Ascending aorta (tissue), 2 donors: ENCODE measurements at regions not wholly inside any gene's neighbourhood (a gene's known extent, or its start where the extent isn't known, plus 50 kb on each side); places are given as distances from the start of the nearest gene placed in this dataset.

Source experiments
- DNase-seq, 2 donors: peaks; one replicate each; pipeline ENCODE4 v3.0.0-alpha.2; 2019; ENCODE audit warnings: low spot score in 2 of 2
- H3K27ac ChIP-seq, 2 donors: fragments of 200-600 bp; sonication (generic); one replicate each; pipeline ENCODE4 v1.5.1; 2016 to 2017; ENCODE audit warnings: mild to moderate bottlenecking in 1 of 2
- H3K27me3 ChIP-seq: fragments of 200-600 bp; sonication (generic); one replicate; pipeline ENCODE4 v1.5.1; 2017
- H3K36me3 ChIP-seq, 2 donors: fragments of 200-600 bp; sonication (generic); one replicate each; pipeline ENCODE4 v1.5.1; 2016
- H3K4me1 ChIP-seq, 2 donors: fragments of 200-600 bp; sonication (generic); one replicate each; pipeline ENCODE4 v1.5.1; 2016 to 2017; ENCODE audit warnings: mild to moderate bottlenecking in 1 of 2
- H3K4me3 ChIP-seq, 2 donors: fragments of 200-600 bp; sonication (generic); one replicate each; pipeline ENCODE4 v1.5.1; 2016 to 2017; ENCODE audit warnings: mild to moderate bottlenecking in 1 of 2
- H3K9me3 ChIP-seq, 2 donors: fragments of 200-600 bp; sonication (generic); one replicate each; pipeline ENCODE4 v1.5.1; 2016
- CTCF ChIP-seq, 3 experiments: fragments of 200-600 bp in 2 of 3; fragments of 450-650 bp in 1 of 3; sonication (generic) in 2 of 3; IDR thresholded peaks; one replicate each; pipeline ENCODE4 v1.5.1; 2016 to 2019; ENCODE audit warnings: antibody characterized with exemption in 3 of 3, mild to moderate bottlenecking in 1 of 3, moderate library complexity in 1 of 3
- intact Hi-C: fragments of 100-400 bp; cut with DNase I; formaldehyde crosslinking; loops from one replicate; pipeline ENCODE4 v1.15.1; 2023

DNA sequence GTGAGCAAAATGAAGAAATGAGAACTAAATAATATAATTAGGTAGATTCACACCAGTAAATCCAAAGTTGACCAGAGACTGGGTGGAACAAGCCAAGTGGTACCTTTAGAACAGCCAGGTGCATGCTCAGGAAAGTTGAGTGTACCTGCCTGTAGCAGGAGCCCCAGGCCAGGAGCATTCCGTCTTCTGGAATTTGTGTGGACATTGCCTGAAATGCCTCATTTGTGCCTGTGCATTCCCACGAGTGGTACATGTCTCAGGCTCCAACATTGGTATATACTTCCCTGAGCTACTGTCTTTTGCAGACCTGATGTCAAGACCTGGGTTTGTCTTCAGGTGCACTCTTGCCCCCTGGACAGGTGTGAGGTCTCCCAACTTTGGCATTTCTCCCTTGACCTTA lies 187.6 kb upstream of the NECTIN1 start:
- H3K27me3 ChIP-seq, result no peaks in the 10 kb centered on the region
- H3K4me1 ChIP-seq, result no peaks in the 10 kb centered on the region
- H3K27ac ChIP-seq, result no peak overlapping the region
- H3K4me3 ChIP-seq, result no peak overlapping the region
- DNase-seq, result no peak
- no peak for TF ChIP-seq CTCF (IDR thresholded peaks at IDR 0.05)
- H3K36me3 ChIP-seq, result no peaks in the 10 kb centered on the region
- intact Hi-C loops, result no loop called here
- H3K9me3 ChIP-seq, result no peaks in the 10 kb centered on the region

GRCh38 chr11:119912229-119912628 lies 183.2 kb upstream of the NECTIN1 start:
- no peak overlapping the region for H3K27ac ChIP-seq
- intact Hi-C loops, result no loop called here
- TF ChIP-seq CTCF (IDR thresholded peaks at IDR 0.05), result no peak

GRCh38 chr11:119910650-119911049 lies 181.7 kb upstream of the NECTIN1 start:
- no peaks in the 10 kb centered on the region for H3K9me3 ChIP-seq
- TF ChIP-seq CTCF (IDR thresholded peaks at IDR 0.05), result no peak
- H3K4me3 ChIP-seq, result no peak overlapping the region
- DNase-seq, result no peak
- intact Hi-C loops, result no loop called here
- H3K4me1 ChIP-seq, result no peaks in the 10 kb centered on the region
- H3K27me3 ChIP-seq, result no peaks in the 10 kb centered on the region
- H3K36me3 ChIP-seq, result no peaks in the 10 kb centered on the region
- no peak overlapping the region for H3K27ac ChIP-seq

More at GRCh38 chr11:119912229-119912628, 183.2 kb upstream of the NECTIN1 start:
- H3K27me3 ChIP-seq, result no peaks in the 10 kb centered on the region
- H3K4me1 ChIP-seq, result no peaks in the 10 kb centered on the region
- H3K4me3 ChIP-seq, result no peak overlapping the region
- no peak for DNase-seq
- no peaks in the 10 kb centered on the region for H3K36me3 ChIP-seq
- no peaks in the 10 kb centered on the region for H3K9me3 ChIP-seq

DNA sequence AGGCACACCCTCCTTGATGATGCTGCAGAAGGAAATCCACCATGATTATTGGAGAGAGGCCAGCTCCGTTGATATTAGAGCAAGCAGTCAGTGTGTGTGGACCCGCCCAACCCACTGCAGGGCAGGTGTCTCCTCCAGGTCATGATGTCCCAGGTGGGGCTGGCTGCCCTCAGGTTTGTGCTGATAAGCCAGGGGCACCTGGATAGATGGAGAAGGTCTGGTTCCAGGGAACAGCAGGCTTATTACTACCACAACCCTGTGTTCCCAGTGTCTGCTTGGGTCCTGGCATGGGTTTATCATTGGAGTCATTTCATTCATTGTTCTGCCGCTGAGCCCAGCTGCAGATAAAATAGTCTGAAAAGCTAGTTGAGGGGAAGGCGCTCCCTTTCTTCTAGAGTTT lies 181.1 kb upstream of the NECTIN1 start:
- no peak overlapping the region for H3K4me3 ChIP-seq
- intact Hi-C loops, result no loop called here
- no peaks in the 10 kb centered on the region for H3K36me3 ChIP-seq
- H3K27ac ChIP-seq, result no peak overlapping the region
- no peaks in the 10 kb centered on the region for H3K27me3 ChIP-seq
- H3K4me1 ChIP-seq, result no peaks in the 10 kb centered on the region
- no peak for DNase-seq
- TF ChIP-seq CTCF (IDR thresholded peaks at IDR 0.05), result no peak
- H3K9me3 ChIP-seq, result no peaks in the 10 kb centered on the region

DNA sequence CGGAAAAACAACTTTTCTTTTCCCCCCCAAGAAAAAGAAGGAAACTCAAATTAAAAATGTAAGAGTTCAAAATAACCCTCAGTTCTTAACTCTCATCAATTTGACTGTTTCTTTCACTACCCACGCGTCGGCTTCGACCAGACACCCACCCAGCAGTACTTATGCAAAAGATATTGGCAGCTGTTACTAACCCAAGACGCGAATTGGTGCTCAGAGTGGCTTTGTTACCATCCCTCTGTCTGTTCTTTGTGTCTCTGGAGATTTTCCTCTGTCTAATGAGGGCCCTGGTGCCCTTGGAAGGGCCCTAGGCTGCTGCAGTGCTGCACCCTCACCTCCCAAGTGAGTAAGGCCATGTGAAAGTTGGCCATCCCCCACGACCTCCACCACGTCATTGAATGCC lies 180.5 kb upstream of the NECTIN1 start:
- no peaks in the 10 kb centered on the region for H3K4me1 ChIP-seq
- no peak for DNase-seq
- intact Hi-C loops, result no loop called here
- no peaks in the 10 kb centered on the region for H3K36me3 ChIP-seq
- no peak for TF ChIP-seq CTCF (IDR thresholded peaks at IDR 0.05)
- H3K4me3 ChIP-seq, result no peak overlapping the region
- no peaks in the 10 kb centered on the region for H3K27me3 ChIP-seq
- H3K9me3 ChIP-seq, result no peaks in the 10 kb centered on the region
- H3K27ac ChIP-seq, result no peak overlapping the region

- H3K27me3 ChIP-seq, result no peaks in the 10 kb centered on the region
- no peak overlapping the region for H3K27ac ChIP-seq
- intact Hi-C loops, result no loop called here
- no peak for TF ChIP-seq CTCF (IDR thresholded peaks at IDR 0.05)
- no peak for DNase-seq
- H3K4me1 ChIP-seq, result no peaks in the 10 kb centered on the region
- H3K36me3 ChIP-seq, result no peaks in the 10 kb centered on the region
- H3K9me3 ChIP-seq, result no peaks in the 10 kb centered on the region
- no peak overlapping the region for H3K4me3 ChIP-seq
These were observed 180.1 kb upstream of the NECTIN1 start for GRCh38 chr11:119909077-119909476.
